ENCODE measurements at regions not wholly inside any gene's neighbourhood (a gene's known extent, or its start where the extent isn't known, plus 50 kb on each side); places are given as distances from the start of the nearest gene placed in this dataset.
A peak's percentile ranks its signal among the peaks of the same experiment; 100 is the strongest.
"Not testable (repeated sequence)": the region's sequence is repeated elsewhere in the genome, so short reads cannot be mapped to it uniquely, and the experiment has no call there.

DNA sequence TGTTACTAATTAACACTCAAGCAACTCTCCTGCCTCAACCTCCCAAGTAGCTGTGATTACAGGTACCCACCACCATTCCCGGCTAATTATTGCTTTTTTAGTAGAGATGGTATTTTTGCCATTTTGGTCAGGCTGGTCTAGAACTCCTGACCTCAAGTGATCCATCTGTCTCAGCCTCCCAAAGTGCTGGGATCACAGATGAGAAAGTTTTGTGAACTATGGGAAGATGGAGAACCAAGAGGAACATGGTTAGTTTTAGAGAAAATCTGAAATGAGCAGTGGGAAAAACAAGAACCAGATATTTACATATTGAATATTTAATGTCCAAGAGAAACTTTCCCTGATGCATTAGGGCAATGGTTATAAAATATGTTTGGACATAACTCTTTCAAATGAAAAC lies 863.6 kb upstream of the MIR17HG start:
- DNase-seq (ENCODE audit: low read depth): no peak
- H3K4me3 ChIP-seq (ENCODE audit: low read depth, low read length): no peak overlapping the region
- TF ChIP-seq, protein P1, sequence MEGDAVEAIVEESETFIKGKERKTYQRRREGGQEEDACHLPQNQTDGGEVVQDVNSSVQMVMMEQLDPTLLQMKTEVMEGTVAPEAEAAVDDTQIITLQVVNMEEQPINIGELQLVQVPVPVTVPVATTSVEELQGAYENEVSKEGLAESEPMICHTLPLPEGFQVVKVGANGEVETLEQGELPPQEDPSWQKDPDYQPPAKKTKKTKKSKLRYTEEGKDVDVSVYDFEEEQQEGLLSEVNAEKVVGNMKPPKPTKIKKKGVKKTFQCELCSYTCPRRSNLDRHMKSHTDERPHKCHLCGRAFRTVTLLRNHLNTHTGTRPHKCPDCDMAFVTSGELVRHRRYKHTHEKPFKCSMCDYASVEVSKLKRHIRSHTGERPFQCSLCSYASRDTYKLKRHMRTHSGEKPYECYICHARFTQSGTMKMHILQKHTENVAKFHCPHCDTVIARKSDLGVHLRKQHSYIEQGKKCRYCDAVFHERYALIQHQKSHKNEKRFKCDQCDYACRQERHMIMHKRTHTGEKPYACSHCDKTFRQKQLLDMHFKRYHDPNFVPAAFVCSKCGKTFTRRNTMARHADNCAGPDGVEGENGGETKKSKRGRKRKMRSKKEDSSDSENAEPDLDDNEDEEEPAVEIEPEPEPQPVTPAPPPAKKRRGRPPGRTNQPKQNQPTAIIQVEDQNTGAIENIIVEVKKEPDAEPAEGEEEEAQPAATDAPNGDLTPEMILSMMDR (IDR thresholded peaks at IDR 0.05; ENCODE audit: insufficient read depth, low read length): no peak

DNA sequence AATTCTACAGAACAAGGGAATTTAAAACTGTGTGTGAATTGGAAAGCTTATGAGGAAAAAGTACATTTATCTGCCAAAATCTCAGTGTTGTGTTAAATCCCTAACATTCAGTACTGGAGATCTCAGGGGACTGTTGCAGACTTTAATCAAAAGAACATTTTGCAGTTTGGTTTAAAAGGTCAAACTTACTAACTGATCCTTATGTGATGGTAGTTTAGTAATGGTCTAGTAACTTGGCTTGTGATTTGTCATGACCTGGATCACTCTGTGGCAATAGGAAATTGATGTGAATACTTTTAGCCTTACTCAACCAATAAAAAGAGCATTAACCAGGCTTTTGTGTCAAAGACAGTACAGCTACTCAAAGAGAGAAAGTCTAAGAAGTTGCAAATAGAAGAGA lies 862.1 kb upstream of the MIR17HG start:
- DNase-seq (ENCODE audit: low read depth): peak; percentile 93
- no peak overlapping the region for H3K4me3 ChIP-seq (ENCODE audit: low read depth, low read length)
- TF ChIP-seq, protein P1 (IDR thresholded peaks at IDR 0.05; ENCODE audit: insufficient read depth, low read length): no peak

DNA sequence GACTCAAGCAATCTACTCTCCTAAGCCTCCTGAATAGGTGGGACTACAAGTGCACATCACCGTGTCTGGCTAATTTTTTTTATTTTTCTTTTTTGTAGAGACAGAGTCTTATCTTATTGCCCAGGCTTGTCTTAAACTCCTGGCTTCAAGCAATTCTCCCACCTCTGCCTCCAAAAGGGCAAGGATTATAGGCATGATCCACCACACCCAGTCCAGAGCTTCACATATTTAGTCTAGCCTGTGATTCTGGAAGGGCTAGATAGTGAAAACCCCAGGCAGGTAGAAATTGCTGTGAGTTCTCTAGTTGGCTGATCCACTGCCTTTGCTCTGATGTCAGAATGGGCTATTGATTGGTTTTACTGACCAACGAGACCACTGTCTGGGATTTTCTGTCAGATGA lies 854.6 kb upstream of the MIR17HG start:
- DNase-seq (ENCODE audit: low read depth): no peak
- TF ChIP-seq, protein P1 (IDR thresholded peaks at IDR 0.05; ENCODE audit: insufficient read depth, low read length): no peak
- H3K4me3 ChIP-seq (ENCODE audit: low read depth, low read length): no peak overlapping the region

DNA sequence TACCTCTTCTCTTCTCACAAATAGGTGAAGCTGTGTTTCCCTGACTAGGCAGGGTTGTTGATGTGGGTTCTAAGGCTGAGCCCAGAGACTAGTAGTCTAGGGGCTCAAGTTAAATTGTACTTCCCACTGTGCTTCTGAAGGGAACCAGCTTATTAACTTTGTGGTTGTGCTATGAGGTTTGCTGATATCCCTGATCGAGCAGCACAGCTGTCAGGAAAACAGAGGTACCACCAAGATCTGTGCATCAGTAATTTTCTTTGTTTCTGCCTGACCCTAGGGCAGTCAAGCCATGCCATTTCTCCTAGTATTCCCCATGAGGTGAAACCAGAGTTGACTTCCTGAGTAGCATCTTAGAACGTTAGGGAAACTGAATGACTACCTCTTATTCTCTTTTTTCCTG lies 853.8 kb upstream of the MIR17HG start:
- H3K4me3 ChIP-seq (ENCODE audit: low read depth, low read length): no peak overlapping the region
- TF ChIP-seq, protein P1 (IDR thresholded peaks at IDR 0.05; ENCODE audit: insufficient read depth, low read length): no peak
- DNase-seq (ENCODE audit: low read depth): no peak

DNA sequence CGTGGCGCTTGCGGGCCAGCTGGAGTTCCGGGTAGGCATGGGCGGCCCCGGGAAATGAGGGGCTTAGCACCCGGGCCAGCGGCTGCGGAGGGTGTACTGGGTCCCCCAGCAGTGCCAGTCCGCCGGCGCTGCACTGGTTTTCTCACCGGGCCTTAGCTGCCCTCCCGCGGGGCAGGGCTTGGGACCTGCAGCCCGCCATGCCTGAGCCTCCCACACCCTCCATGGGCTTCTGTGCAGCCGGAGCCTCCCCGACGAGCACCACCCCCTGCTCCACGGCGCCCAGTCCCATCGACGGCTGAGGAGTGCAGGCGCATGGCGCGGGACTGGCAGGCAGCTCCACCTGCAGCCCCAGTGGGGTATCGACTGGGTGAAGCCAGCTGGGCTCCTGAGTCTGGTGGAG lies 852.6 kb upstream of the MIR17HG start:
- not testable (repeated sequence) for DNase-seq (ENCODE audit: low read depth); H3K4me3 ChIP-seq (ENCODE audit: low read depth, low read length)

DNA sequence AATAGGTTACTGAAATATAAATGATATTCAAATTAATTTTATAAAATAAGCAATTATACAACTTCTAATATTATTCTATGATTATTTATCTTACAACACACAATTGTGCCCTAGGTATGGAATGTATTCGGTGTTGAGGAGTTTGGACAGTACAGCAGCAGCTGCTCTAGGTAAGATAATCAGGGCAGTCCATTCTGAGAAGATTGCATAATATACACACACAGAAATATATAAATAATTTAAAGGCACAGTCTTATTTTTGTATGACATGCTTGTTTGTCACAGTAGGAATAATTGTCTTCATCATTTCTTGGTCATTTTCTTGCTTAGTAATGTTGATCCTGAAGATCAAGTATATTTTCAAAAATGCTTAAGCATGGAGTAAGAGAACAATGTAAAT lies 849.4 kb upstream of the MIR17HG start:
- TF ChIP-seq, protein P1 (IDR thresholded peaks at IDR 0.05; ENCODE audit: insufficient read depth, low read length): no peak
- no peak overlapping the region for H3K4me3 ChIP-seq (ENCODE audit: low read depth, low read length)
- no peak for DNase-seq (ENCODE audit: low read depth)

DNA sequence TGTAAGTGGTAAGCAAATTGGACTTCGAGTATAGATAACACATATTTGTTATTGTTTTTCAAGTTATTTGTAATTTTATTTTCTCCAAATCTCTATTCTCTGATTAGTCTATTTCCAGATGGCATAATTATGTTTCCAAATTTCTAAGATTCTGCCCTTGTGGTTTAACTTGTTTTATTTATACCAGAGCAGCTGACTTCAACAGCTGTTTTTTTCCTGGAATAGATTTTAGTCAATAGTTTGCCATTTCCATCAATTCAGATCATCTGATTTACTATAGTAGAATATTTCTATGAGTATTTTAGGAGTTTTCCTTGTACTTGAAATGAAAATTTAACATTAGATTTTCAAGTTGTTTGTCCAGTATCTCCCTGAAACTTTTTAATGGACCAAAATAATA lies 848.7 kb upstream of the MIR17HG start:
- no peak overlapping the region for H3K4me3 ChIP-seq (ENCODE audit: low read depth, low read length)
- TF ChIP-seq, protein P1 (IDR thresholded peaks at IDR 0.05; ENCODE audit: insufficient read depth, low read length): no peak
- DNase-seq (ENCODE audit: low read depth): no peak
